Suppressor macrophage treated with lipopolysaccharide for 4 hours (primary cell): ENCODE measurements at regions not wholly inside any gene's neighbourhood (a gene's known extent, or its start where the extent isn't known, plus 50 kb on each side); places are given as distances from the start of the nearest gene placed in this dataset.
"Not testable (repeated sequence)": the region's sequence is repeated elsewhere in the genome, so short reads cannot be mapped to it uniquely, and the experiment has no call there.

Source experiments
- DNase-seq: peaks from one replicate; pipeline ENCODE4 v3.0.0-alpha.2; 2020

- peak; percentile 37 for DNase-seq
Observed at GRCh38 chr3:98705694-98706093, 57.4 kb upstream of the ST3GAL6 start.

GRCh38 chr3:98708681-98709080, 54.5 kb upstream of the ST3GAL6 start:
- DNase-seq: not testable (repeated sequence)

GRCh38 chr3:98709441-98709840, 53.7 kb upstream of the ST3GAL6 start:
- DNase-seq: no peak

- DNase-seq: no peak
Observed at GRCh38 chr3:98710067-98710659, 53.0 kb upstream of the ST3GAL6 start.

- peak; percentile 33 for DNase-seq
Observed at GRCh38 chr3:98711426-98711825, 51.7 kb upstream of the ST3GAL6 start.

GRCh38 chr3:98712726-98713125, 50.4 kb upstream of the ST3GAL6 start:
- no peak for DNase-seq

GRCh38 chr3:98713332-98713731, 49.8 kb upstream of the ST3GAL6 start:
- not testable (repeated sequence) for DNase-seq
